GM21576 (cell line): ENCODE measurements at regions not wholly inside any gene's neighbourhood (a gene's known extent, or its start where the extent isn't known, plus 50 kb on each side); places are given as distances from the start of the nearest gene placed in this dataset.
"Not testable (repeated sequence)": the region's sequence is repeated elsewhere in the genome, so short reads cannot be mapped to it uniquely, and the experiment has no call there.

Experiments used
- ATAC-seq: cut with Tn5 transposase; IDR thresholded peaks from one replicate; pipeline ENCODE4 v1.9.1; 2021; ENCODE audit warnings: mild to moderate bottlenecking, moderate library complexity; ENCODE audit not compliant: unreplicated experiment

DNA sequence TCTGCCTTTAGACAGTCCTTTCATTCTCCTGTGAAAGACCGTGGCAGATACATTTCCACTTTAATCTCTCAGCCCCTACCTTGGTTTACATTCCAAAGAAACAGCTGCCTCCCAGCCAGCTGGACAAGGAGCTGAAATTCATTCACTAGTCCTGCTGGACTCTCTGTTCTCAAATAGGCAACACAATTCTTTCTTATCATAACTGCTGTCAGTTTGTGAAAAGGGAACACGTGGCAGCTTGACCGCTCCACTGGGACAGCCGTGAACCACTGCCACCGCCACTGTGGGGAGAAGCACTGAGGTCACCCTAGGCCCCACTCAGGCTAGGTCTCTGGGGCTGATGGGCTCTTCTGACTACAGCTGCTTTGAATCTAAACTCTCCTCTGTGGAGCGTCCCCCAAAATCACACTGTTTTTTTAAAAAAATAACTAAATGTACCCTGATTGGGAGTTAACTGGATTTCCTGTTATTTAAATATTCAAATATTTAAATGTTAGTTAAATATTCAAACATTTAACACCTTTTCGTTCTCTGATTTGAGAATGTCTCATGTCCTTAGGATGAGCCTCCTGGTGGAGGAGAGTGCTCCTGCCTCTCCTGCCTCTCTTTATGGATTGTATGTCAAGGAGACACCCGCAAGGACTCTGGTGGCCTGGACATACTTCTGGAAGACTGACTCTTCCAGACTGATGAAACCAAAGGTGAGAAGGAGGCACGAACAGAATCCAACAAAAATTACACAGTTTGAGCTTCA, 120.1 kb downstream of the BOD1 start:
- ATAC-seq: no peak

- ATAC-seq: no peak
Measured at GRCh38 chr5:173495225-173495904, 121.1 kb downstream of the BOD1 start.

DNA sequence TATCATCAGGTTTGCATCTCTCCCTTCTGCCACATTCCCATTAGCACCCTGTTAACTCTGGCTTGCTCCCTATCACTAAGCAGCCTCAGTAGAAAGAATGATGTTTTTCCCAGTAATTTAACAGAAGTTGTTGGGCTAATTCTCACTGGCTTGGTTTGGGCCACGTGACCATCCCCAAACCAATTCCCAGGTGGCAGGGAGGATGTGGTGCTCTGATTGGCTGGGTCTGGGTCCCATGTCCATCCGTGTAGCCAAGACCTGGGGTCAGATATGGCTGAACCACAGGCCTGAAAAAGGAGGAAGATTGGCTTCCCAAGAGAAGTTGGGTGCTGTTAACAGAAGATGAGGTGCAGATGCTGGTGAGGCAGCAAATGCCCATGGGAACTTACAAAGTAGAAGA, 122.0 kb downstream of the BOD1 start:
- ATAC-seq: no peak

- no peak for ATAC-seq
Measured at GRCh38 chr5:173493846-173494245, 122.6 kb downstream of the BOD1 start.

- ATAC-seq: no peak
Measured at GRCh38 chr5:173493040-173493439, 123.4 kb downstream of the BOD1 start.

GRCh38 chr5:173490681-173491080, 125.8 kb downstream of the BOD1 start:
- ATAC-seq: no peak

DNA sequence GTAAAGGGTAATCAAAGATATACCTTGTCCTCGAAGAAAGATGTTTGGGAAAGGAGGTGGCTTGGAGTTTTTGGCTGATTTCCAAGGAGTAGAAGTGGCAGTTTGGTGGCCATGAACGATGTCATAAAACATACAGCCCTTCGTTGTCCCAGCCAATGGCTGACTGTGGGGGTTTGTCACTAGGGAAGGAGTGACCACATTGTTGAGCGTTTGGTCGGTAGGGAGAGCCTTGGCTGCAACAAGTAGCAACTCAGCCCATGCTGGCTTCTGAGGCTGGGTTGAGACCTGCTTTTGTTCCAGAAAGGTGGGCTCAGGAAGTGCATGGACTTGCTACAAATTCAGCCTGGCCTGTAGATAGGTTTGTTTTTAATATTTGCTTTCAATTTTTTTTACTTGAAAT, 128.3 kb downstream of the BOD1 start:
- no peak for ATAC-seq

DNA sequence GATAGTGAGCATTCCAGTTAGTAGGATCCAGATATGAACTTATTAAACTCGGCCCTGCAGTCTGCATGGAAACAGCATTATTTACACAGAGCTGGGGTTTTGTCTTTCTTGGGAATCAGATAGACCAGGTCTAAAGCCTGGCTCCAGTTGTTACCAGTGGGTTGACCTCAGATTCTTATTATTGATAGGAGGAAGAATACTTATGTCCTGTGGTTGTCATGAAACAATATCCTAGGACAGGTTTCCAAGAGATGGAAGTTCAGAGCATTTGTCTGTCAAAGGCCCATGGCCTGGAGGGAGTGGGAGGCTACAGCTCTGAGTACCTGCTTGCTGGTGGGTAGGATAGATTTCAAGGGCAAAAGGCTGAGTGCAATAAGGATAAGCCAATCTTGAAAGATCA, 129.2 kb downstream of the BOD1 start:
- ATAC-seq: no peak

GRCh38 chr5:173486355-173487225, 129.9 kb downstream of the BOD1 start:
- ATAC-seq: no peak

GRCh38 chr5:173484569-173484968, 131.9 kb downstream of the BOD1 start:
- ATAC-seq: no peak

GRCh38 chr5:173483599-173483998, 132.9 kb downstream of the BOD1 start:
- not testable (repeated sequence) for ATAC-seq

GRCh38 chr5:173483160-173483559, 133.3 kb downstream of the BOD1 start:
- ATAC-seq: no peak

DNA sequence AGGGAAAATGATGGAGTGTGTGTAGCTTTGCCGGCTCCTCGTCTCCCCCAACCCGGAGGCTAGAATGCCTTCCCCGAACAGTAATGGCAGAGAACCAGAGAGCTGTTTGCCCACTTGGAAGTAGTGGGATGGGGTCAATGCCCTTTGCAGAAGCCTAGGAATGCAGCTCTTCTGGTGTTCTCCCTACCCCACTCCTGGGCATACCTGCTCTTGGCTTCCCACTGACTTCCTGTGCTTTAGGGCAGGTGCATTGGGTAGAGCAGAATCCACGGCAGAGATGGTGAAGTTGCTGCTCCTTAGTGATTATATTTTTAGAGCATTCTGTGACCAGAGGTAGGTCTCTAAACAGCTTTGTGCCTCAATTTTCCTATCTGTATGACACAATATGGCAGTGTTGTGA, 134.6 kb downstream of the BOD1 start:
- no peak for ATAC-seq

DNA sequence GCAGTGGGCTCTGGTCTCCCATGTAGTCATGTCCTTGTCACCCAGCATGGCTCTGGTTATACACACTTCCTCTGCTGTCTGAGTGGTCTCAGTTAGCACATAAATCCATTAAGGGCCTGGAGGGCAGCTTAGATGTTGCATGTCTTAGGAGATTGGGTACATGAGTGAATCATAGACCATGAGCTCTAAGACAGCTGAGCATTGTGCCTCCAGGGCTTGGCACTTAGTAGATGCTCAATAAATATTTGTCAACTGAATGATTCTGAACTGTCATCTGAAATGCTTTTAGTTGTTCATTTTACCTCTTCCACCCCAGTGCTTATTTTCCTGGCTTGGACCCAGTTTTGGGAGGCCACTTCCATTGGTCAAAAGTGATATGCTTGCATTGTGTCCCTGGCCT, 135.6 kb downstream of the BOD1 start:
- no peak for ATAC-seq

GRCh38 chr5:173479711-173480110, 136.7 kb downstream of the BOD1 start:
- ATAC-seq: no peak

GRCh38 chr5:173477345-173478040, 139.0 kb downstream of the BOD1 start:
- ATAC-seq: no peak

DNA sequence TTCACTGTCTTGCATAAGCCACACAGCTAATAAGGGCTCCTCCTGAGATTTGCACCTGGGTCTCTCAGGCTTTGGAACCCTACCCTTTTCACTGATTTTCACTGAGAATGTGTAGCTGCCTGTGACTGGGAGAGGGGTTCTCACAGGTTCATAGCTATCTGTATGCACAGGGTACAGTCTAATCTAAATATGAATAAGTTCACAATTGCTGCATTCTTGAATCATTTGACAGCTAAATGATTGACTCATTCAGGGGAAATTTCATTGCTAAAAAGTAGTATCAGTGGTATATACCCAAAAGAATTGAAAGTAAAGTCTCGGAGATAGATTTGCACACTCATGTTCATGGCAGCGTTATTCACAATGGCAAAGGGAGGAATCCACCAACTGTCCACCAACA, 140.7 kb downstream of the BOD1 start:
- no peak for ATAC-seq

DNA sequence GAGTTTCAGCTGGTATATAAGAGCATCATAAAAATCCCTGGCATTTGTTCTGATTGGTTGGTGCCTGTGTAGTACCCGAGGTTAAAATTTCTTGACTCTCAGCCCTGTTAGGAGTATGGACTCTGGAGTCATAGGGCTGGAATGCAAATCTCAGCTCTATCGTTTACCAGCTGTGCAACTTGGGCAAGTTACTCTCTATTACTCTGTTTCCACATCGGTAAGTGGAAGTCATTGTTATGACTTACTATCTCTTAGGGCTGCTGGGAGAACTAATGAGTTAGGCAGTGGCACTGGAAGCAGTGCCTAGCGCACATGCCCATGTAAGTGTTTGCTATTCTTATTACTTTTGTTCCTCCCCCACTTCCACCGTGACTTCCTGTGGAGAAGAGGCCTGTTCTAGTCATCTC, 141.6 kb downstream of the BOD1 start:
- no peak for ATAC-seq

DNA sequence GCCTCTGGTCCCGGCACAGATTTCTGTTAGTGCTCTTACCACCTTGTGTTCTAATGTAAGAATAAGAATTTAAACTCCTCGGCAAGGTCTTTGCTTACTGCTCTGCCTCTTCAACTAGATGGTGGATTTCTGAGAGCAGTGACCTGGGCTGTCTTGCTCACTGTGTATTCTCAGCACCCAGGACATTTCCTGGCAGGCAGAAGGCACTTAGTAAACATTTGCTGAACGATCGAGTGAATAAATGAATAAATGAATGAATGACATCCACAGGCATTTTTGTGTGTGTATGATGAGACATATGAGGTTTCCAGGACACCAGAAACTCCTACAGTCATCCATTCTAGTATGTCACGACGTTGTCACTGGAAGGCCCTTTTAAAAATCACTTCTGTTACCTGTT, 143.2 kb downstream of the BOD1 start:
- no peak for ATAC-seq

- ATAC-seq: no peak
Measured at GRCh38 chr5:173472784-173473278, 143.6 kb downstream of the BOD1 start.

DNA sequence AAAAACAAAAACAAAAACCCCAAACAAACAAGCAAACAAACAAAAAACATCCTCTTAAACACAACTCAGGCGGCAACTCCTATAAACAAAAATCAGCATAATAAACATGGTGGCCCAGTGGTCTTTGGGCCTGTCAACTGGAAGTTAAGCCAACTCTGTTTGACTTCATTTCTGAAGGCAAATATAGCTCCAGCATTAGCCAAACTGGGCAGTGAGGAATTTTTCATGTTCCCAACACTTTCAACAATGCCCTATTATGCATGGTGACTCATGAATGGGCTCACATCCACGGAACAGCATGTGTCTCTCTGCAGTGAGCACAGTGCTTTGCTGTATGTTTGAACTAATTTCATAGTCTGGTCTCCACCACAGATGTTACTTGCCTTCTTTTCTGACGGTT, 143.9 kb upstream of the STC2 start:
- ATAC-seq: no peak
